WTC11 (cell line): ENCODE measurements at regions not wholly inside any gene's neighbourhood (a gene's known extent, or its start where the extent isn't known, plus 50 kb on each side); places are given as distances from the start of the nearest gene placed in this dataset.

Experiments used
- CREB1 ChIP-seq: sonication (generic); formaldehyde crosslinking; IDR thresholded peaks from 2 replicates; pipeline ENCODE4 v1.8.0; 2023; ENCODE audit warnings: mild to moderate bottlenecking, missing genetic modification reagents
- ELF4 ChIP-seq: sonication (generic); formaldehyde crosslinking; IDR thresholded peaks from 2 replicates; pipeline ENCODE4 v1.8.1; 2022; ENCODE audit warnings: low read depth, mild to moderate bottlenecking, moderate library complexity, missing genetic modification reagents
- JUN ChIP-seq: sonication (generic); formaldehyde crosslinking; IDR thresholded peaks from 2 replicates; pipeline ENCODE4 v1.8.0; 2023; ENCODE audit warnings: mild to moderate bottlenecking, missing genetic modification reagents
- SP1 ChIP-seq: sonication (generic); formaldehyde crosslinking; conservative IDR thresholded peaks from 2 replicates; pipeline ENCODE4 v1.8.1; 2022; ENCODE audit warnings: missing genetic modification reagents
- TEAD1 ChIP-seq: sonication (generic); formaldehyde crosslinking; IDR thresholded peaks from 2 replicates; pipeline ENCODE4 v1.8.0; 2022; ENCODE audit warnings: mild to moderate bottlenecking, missing genetic modification reagents
- ZNF423 ChIP-seq: fragments of 250-450 bp; sonication (Bioruptor Pico); IDR thresholded peaks from 2 replicates; pipeline ENCODE4 v2.1.2; 2022; ENCODE audit warnings: mild to moderate bottlenecking, moderate library complexity
- TF ChIP-seq, protein P1 (sequence below): sonication (generic); formaldehyde crosslinking; IDR thresholded peaks from 2 replicates; pipeline ENCODE4 v1.8.1; 2023; ENCODE audit warnings: mild to moderate bottlenecking, missing genetic modification reagents, moderate library complexity
- TF ChIP-seq, protein P2 (sequence below): fragments of 200-600 bp; IDR thresholded peaks from 2 replicates; pipeline ENCODE4 v1.8.0; 2022; ENCODE audit warnings: antibody characterized with exemption
- TF ChIP-seq, protein P3 (sequence below): sonication (generic); formaldehyde crosslinking; IDR thresholded peaks from 2 replicates; pipeline ENCODE4 v1.8.0; 2022; ENCODE audit warnings: mild to moderate bottlenecking, missing genetic modification reagents
- TF ChIP-seq, protein P4 (sequence below): sonication (generic); formaldehyde crosslinking; conservative IDR thresholded peaks from 2 replicates; pipeline ENCODE4 v1.8.1; 2023; ENCODE audit warnings: mild to moderate bottlenecking, low read depth, missing genetic modification reagents, moderate library complexity

DNA sequence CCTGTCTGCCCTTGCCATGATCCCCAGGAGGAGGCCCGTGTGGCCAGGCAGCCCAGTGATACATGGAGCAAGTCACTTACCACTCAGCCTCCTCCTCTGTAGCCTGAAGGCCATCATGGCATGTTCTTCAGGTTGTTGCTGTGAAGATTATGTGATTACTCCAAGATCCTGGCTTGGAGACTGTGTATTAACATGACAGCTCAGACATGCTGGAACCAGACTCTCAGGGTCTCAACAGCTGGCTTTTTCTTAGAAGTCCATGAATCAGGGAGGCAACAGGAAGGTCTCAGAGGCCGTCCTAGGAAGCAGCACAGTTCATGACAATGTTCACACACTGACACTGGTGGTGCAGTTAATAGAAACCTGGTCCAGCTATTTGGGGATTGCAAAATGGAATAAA, 158.6 kb upstream of the TWIST2 start:
- TF ChIP-seq CREB1 (CRISPR knock-in tag) (no peak), ZNF423 (CRISPR knock-in tag) (no peak), JUN (CRISPR knock-in tag) (no peak), TEAD1 (CRISPR knock-in tag) (no peak), ELF4 (CRISPR knock-in tag) (no peak), SP1 (CRISPR knock-in tag) (no peak)
- TF ChIP-seq, protein P1, sequence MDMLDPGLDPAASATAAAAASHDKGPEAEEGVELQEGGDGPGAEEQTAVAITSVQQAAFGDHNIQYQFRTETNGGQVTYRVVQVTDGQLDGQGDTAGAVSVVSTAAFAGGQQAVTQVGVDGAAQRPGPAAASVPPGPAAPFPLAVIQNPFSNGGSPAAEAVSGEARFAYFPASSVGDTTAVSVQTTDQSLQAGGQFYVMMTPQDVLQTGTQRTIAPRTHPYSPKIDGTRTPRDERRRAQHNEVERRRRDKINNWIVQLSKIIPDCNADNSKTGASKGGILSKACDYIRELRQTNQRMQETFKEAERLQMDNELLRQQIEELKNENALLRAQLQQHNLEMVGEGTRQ: no peak
- TF ChIP-seq, protein P2, sequence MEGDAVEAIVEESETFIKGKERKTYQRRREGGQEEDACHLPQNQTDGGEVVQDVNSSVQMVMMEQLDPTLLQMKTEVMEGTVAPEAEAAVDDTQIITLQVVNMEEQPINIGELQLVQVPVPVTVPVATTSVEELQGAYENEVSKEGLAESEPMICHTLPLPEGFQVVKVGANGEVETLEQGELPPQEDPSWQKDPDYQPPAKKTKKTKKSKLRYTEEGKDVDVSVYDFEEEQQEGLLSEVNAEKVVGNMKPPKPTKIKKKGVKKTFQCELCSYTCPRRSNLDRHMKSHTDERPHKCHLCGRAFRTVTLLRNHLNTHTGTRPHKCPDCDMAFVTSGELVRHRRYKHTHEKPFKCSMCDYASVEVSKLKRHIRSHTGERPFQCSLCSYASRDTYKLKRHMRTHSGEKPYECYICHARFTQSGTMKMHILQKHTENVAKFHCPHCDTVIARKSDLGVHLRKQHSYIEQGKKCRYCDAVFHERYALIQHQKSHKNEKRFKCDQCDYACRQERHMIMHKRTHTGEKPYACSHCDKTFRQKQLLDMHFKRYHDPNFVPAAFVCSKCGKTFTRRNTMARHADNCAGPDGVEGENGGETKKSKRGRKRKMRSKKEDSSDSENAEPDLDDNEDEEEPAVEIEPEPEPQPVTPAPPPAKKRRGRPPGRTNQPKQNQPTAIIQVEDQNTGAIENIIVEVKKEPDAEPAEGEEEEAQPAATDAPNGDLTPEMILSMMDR: no peak
- TF ChIP-seq, protein P3, sequence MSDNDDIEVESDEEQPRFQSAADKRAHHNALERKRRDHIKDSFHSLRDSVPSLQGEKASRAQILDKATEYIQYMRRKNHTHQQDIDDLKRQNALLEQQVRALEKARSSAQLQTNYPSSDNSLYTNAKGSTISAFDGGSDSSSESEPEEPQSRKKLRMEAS (CRISPR knock-in tag): no peak
- TF ChIP-seq, protein P4, sequence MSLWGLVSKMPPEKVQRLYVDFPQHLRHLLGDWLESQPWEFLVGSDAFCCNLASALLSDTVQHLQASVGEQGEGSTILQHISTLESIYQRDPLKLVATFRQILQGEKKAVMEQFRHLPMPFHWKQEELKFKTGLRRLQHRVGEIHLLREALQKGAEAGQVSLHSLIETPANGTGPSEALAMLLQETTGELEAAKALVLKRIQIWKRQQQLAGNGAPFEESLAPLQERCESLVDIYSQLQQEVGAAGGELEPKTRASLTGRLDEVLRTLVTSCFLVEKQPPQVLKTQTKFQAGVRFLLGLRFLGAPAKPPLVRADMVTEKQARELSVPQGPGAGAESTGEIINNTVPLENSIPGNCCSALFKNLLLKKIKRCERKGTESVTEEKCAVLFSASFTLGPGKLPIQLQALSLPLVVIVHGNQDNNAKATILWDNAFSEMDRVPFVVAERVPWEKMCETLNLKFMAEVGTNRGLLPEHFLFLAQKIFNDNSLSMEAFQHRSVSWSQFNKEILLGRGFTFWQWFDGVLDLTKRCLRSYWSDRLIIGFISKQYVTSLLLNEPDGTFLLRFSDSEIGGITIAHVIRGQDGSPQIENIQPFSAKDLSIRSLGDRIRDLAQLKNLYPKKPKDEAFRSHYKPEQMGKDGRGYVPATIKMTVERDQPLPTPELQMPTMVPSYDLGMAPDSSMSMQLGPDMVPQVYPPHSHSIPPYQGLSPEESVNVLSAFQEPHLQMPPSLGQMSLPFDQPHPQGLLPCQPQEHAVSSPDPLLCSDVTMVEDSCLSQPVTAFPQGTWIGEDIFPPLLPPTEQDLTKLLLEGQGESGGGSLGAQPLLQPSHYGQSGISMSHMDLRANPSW (CRISPR knock-in tag): no peak
